GM11168 (cell line): ENCODE measurements at regions not wholly inside any gene's neighbourhood (a gene's known extent, or its start where the extent isn't known, plus 50 kb on each side); places are given as distances from the start of the nearest gene placed in this dataset.
"Not testable (repeated sequence)": the region's sequence is repeated elsewhere in the genome, so short reads cannot be mapped to it uniquely, and the experiment has no call there.

Experiments used
- in situ Hi-C: fragments of 300-500 bp; cut with MboI; formaldehyde crosslinking; loops from one replicate; pipeline ENCODE4 v1.12.0; 2022; ENCODE audit warnings: low sequenced_read_pairs; ENCODE audit not compliant: unreplicated experiment

GRCh38 chr5:92863666-92864065 is 717.4 kb downstream of the NR2F1-AS1 start:
- in situ Hi-C loops, result no loop called here

GRCh38 chr5:92861531-92862285 is 719.3 kb downstream of the NR2F1-AS1 start:
- in situ Hi-C loops, result no loop called here

GRCh38 chr5:92860061-92860460 is 721.0 kb downstream of the NR2F1-AS1 start:
- in situ Hi-C loops, result no loop called here

- in situ Hi-C loops, result no loop called here
Observed at GRCh38 chr5:92852219-92852618, 728.8 kb downstream of the NR2F1-AS1 start.

- in situ Hi-C loops, result no loop called here
Observed at GRCh38 chr5:92850886-92851285, 730.1 kb downstream of the NR2F1-AS1 start.

GRCh38 chr5:92849756-92850155 is 731.3 kb downstream of the NR2F1-AS1 start:
- in situ Hi-C loops, result no loop called here

- in situ Hi-C loops, result no loop called here
Observed at GRCh38 chr5:92841604-92842155, 739.3 kb downstream of the NR2F1-AS1 start.

- in situ Hi-C loops, result no loop called here
Observed at GRCh38 chr5:92838253-92838652, 742.8 kb downstream of the NR2F1-AS1 start.

GRCh38 chr5:92836855-92837755 is 743.9 kb downstream of the NR2F1-AS1 start:
- in situ Hi-C loops, result no loop called here

- in situ Hi-C loops, result no loop called here
Observed at GRCh38 chr5:92835712-92836111, 745.3 kb downstream of the NR2F1-AS1 start.

GRCh38 chr5:92823551-92823950 is 757.5 kb downstream of the NR2F1-AS1 start:
- in situ Hi-C loops, result not testable (repeated sequence)

GRCh38 chr5:92822183-92822582 is 758.8 kb downstream of the NR2F1-AS1 start:
- in situ Hi-C loops, result no loop called here

- in situ Hi-C loops, result no loop called here
Observed at GRCh38 chr5:92809855-92810465, 771.1 kb downstream of the NR2F1-AS1 start.

- in situ Hi-C loops, result no loop called here
Observed at GRCh38 chr5:92808474-92808873, 772.5 kb downstream of the NR2F1-AS1 start.

- in situ Hi-C loops, result no loop called here
Observed at GRCh38 chr5:92807085-92807484, 773.9 kb downstream of the NR2F1-AS1 start.

GRCh38 chr5:92805446-92805845 is 775.6 kb downstream of the NR2F1-AS1 start:
- in situ Hi-C loops, result no loop called here

- in situ Hi-C loops, result no loop called here
Observed at GRCh38 chr5:92801911-92802310, 779.1 kb downstream of the NR2F1-AS1 start.

- in situ Hi-C loops, result no loop called here
Observed at GRCh38 chr5:92800365-92800764, 780.7 kb downstream of the NR2F1-AS1 start.

GRCh38 chr5:92795633-92796032 is 785.4 kb downstream of the NR2F1-AS1 start:
- in situ Hi-C loops, result no loop called here

GRCh38 chr5:92780057-92780456 is 801.0 kb downstream of the NR2F1-AS1 start:
- in situ Hi-C loops, result no loop called here

- in situ Hi-C loops, result no loop called here
Observed at GRCh38 chr5:92779536-92779935, 801.5 kb downstream of the NR2F1-AS1 start.
